PC-9 (cell line): ENCODE measurements at regions not wholly inside any gene's neighbourhood (a gene's known extent, or its start where the extent isn't known, plus 50 kb on each side); places are given as distances from the start of the nearest gene placed in this dataset.

Experiments
- EZH2 ChIP-seq: fragments of 200-600 bp; sonication (generic); IDR thresholded peaks from 2 replicates; pipeline ENCODE4 v1.8.0; 2017; ENCODE audit warnings: antibody characterized with exemption, low read depth
- TF ChIP-seq, protein P1 (sequence below): fragments of 200-600 bp; sonication (generic); conservative IDR thresholded peaks from 2 replicates; pipeline ENCODE4 v1.6.1; 2017; ENCODE audit warnings: mixed run types, antibody characterized with exemption, mild to moderate bottlenecking, moderate library complexity

DNA sequence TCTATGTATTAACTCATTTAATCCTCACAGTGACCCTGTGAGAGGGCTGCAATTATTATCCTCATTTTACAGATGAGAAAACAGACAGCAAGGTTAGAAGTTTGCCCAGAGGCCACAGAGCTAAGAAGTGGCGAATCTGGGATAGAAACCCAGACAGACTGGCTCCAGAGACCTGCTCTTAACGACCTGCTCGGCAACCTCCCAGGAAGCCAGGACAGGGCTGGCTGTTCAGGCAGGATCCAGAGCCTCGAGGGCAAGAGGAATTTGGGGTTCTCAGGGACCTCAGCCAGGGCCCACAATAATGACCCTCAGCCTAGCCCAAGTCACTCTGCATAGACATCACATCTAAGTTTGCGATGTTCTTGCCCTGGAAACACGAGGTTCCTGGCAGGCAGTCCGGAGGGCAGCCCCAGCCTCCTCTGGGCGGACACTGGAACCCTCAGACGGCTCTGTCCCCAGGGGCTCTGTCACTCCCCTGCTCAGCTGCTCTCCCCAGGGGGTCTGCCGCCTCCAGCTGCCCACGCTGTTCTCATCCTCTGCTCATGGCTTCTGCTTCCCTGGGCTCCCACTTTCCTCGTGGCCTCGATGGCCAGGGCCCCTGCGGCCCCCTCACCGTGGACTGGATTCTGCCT lies 138.5 kb upstream of the ERCC6L2 start:
- TF ChIP-seq, protein P1, sequence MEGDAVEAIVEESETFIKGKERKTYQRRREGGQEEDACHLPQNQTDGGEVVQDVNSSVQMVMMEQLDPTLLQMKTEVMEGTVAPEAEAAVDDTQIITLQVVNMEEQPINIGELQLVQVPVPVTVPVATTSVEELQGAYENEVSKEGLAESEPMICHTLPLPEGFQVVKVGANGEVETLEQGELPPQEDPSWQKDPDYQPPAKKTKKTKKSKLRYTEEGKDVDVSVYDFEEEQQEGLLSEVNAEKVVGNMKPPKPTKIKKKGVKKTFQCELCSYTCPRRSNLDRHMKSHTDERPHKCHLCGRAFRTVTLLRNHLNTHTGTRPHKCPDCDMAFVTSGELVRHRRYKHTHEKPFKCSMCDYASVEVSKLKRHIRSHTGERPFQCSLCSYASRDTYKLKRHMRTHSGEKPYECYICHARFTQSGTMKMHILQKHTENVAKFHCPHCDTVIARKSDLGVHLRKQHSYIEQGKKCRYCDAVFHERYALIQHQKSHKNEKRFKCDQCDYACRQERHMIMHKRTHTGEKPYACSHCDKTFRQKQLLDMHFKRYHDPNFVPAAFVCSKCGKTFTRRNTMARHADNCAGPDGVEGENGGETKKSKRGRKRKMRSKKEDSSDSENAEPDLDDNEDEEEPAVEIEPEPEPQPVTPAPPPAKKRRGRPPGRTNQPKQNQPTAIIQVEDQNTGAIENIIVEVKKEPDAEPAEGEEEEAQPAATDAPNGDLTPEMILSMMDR: no peak
- no peak for TF ChIP-seq EZH2
